SK-N-SH treated with all-trans-retinoic acid at 6 μM for 48 hours (cell line): ENCODE measurements at regions not wholly inside any gene's neighbourhood (a gene's known extent, or its start where the extent isn't known, plus 50 kb on each side); places are given as distances from the start of the nearest gene placed in this dataset.

Source experiments
- ARNTL ChIP-seq: fragments of 450-650 bp; formaldehyde crosslinking; IDR thresholded peaks from 2 replicates; pipeline ENCODE4 v1.5.0; 2020; ENCODE audit warnings: low read depth, mild to moderate bottlenecking, moderate library complexity, borderline replicate concordance
- CSDC2 ChIP-seq: fragments of 250-450 bp; sonication (Bioruptor Pico); IDR thresholded peaks from 2 replicates; pipeline ENCODE4 v1.5.0; 2020; ENCODE audit warnings: mild to moderate bottlenecking, moderate library complexity
- ESRRG ChIP-seq: fragments of 250-450 bp; sonication (Bioruptor Pico); IDR thresholded peaks from 2 replicates; pipeline ENCODE4 v1.6.1; 2021; ENCODE audit warnings: mild to moderate bottlenecking
- POU6F1 ChIP-seq: fragments of 250-450 bp; sonication (Bioruptor Pico); IDR thresholded peaks from 2 replicates; pipeline ENCODE4 v1.8.0; 2021; ENCODE audit warnings: low read depth, mild to moderate bottlenecking, moderate library complexity, borderline replicate concordance
- TCF4 ChIP-seq: fragments of 250-450 bp; sonication (Bioruptor Pico); IDR thresholded peaks from 2 replicates; pipeline ENCODE4 v1.8.0; 2021; ENCODE audit warnings: mild to moderate bottlenecking, moderate library complexity, borderline replicate concordance
- TOX ChIP-seq: fragments of 250-450 bp; sonication (Bioruptor Pico); IDR thresholded peaks from 2 replicates; pipeline ENCODE4 v1.8.0; 2021; ENCODE audit warnings: mild to moderate bottlenecking, moderate library complexity, borderline replicate concordance
- ZC3H10 ChIP-seq: fragments of 250-450 bp; sonication (Bioruptor Pico); IDR thresholded peaks from 2 replicates; pipeline ENCODE4 v1.5.1; 2021; ENCODE audit warnings: mild to moderate bottlenecking, moderate library complexity
- ZFP30 ChIP-seq: fragments of 450-650 bp; formaldehyde crosslinking; IDR thresholded peaks from 2 replicates; pipeline ENCODE4 v1.5.0; 2022; ENCODE audit warnings: mild to moderate bottlenecking, moderate library complexity

GRCh38 chr17:79465011-79465680 lies 145.7 kb downstream of the RBFOX3 start:
- TF ChIP-seq ARNTL (no peak), ZFP30 (CRISPR knock-in tag) (no peak), ZC3H10 (CRISPR knock-in tag) (no peak), ESRRG (CRISPR knock-in tag) (no peak), TOX (CRISPR knock-in tag) (no peak), TCF4 (CRISPR knock-in tag) (no peak), CSDC2 (CRISPR knock-in tag) (no peak), POU6F1 (no peak)
